Esophagus muscularis mucosa (tissue), 4 donors: ENCODE measurements at regions not wholly inside any gene's neighbourhood (a gene's known extent, or its start where the extent isn't known, plus 50 kb on each side); places are given as distances from the start of the nearest gene placed in this dataset.
"Not testable (repeated sequence)": the region's sequence is repeated elsewhere in the genome, so short reads cannot be mapped to it uniquely, and the experiment has no call there.

Experiments
- DNase-seq: peaks from one replicate; pipeline ENCODE4 v3.0.0-alpha.2; 2017; ENCODE audit errors: extremely low spot score
- H3K27ac ChIP-seq, 4 donors: fragments of 200-600 bp; sonication (generic); replicated peaks in 1 of 4; 1 replicate in 3 of 4; 2 replicates in 1 of 4; pipeline ENCODE4 v1.5.1; 2016 to 2019; ENCODE audit warnings: mild to moderate bottlenecking in 1 of 4
- H3K27me3 ChIP-seq, 4 donors: fragments of 200-600 bp; sonication (generic); one replicate each; pipeline versions ENCODE4 v1.5.1 to v1.6.0; 2016 to 2019
- H3K36me3 ChIP-seq, 4 donors: fragments of 200-600 bp; sonication (generic); one replicate each; pipeline ENCODE4 v1.5.1; 2016 to 2019
- H3K4me1 ChIP-seq, 4 donors: fragments of 200-600 bp; sonication (generic); one replicate each; pipeline ENCODE4 v1.5.1; 2016 to 2019
- H3K4me3 ChIP-seq, 4 donors: fragments of 200-600 bp; sonication (generic); 1 replicate in 2 of 4; 2 replicates in 2 of 4; pipeline ENCODE4 v1.5.1; 2016 to 2019; ENCODE audit warnings: mild to moderate bottlenecking in 4 of 4, moderate library complexity in 1 of 4
- H3K9me3 ChIP-seq, 4 donors: fragments of 200-600 bp; sonication (generic); 1 replicate in 3 of 4; 2 replicates in 1 of 4; pipeline ENCODE4 v1.5.1; 2016 to 2019
- EP300 ChIP-seq: sonication (generic); formaldehyde crosslinking; IDR thresholded peaks from one replicate; pipeline ENCODE4 v1.6.1; 2017; ENCODE audit warnings: antibody characterized with exemption
- POLR2A ChIP-seq: fragments of 450-650 bp; IDR thresholded peaks from one replicate; pipeline ENCODE4 v1.6.1; 2017; ENCODE audit warnings: antibody characterized with exemption, moderate library complexity, mild to moderate bottlenecking, low read depth
- POLR2AphosphoS5 ChIP-seq, 2 donors: sonication (generic); formaldehyde crosslinking; IDR thresholded peaks; one replicate each; pipeline ENCODE4 v1.6.1; 2017; ENCODE audit warnings: antibody characterized with exemption in 2 of 2
- WGBS: methylation state at CpG from one replicate; pipeline ENCODE4 v1.1.5; 2018; 5-methylcytosine and 5-hydroxymethylcytosine counted together
- intact Hi-C: fragments of 100-400 bp; cut with DNase I; formaldehyde crosslinking; loops from one replicate; pipeline ENCODE4 v1.15.1; 2023
- TF ChIP-seq, protein P1 (sequence below), 3 experiments: fragments of 200-600 bp in 2 of 3; fragments of 450-650 bp in 1 of 3; sonication (generic) in 2 of 3; IDR thresholded peaks; one replicate each; pipeline ENCODE4 v1.5.1; 2017 to 2019; ENCODE audit warnings: antibody characterized with exemption in 3 of 3, mild to moderate bottlenecking in 2 of 3, moderate library complexity in 1 of 3

DNA sequence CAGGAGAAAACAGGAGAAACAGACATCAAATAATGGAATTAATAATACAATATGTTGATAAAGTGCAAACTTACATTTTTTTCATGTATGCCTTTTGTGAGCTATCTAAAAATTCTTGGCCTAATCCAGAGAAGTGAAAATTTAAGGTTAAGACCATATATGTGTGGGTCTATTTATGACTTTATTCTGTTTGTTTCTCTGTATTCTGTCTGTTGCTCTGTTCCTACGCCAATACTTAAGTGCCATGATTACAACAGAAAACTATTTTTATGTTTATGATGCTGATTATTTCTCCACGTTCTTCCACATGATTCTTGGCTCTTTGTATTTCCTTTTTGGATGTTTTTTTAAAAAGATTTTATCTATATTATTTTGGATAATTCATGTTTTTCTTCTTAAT is 109.6 kb upstream of the MAP3K4 start:
- TF ChIP-seq, protein P1, sequence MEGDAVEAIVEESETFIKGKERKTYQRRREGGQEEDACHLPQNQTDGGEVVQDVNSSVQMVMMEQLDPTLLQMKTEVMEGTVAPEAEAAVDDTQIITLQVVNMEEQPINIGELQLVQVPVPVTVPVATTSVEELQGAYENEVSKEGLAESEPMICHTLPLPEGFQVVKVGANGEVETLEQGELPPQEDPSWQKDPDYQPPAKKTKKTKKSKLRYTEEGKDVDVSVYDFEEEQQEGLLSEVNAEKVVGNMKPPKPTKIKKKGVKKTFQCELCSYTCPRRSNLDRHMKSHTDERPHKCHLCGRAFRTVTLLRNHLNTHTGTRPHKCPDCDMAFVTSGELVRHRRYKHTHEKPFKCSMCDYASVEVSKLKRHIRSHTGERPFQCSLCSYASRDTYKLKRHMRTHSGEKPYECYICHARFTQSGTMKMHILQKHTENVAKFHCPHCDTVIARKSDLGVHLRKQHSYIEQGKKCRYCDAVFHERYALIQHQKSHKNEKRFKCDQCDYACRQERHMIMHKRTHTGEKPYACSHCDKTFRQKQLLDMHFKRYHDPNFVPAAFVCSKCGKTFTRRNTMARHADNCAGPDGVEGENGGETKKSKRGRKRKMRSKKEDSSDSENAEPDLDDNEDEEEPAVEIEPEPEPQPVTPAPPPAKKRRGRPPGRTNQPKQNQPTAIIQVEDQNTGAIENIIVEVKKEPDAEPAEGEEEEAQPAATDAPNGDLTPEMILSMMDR (IDR thresholded peaks at IDR 0.05): no peak
- TF ChIP-seq POLR2AphosphoS5 (IDR thresholded peaks at IDR 0.05) (no peak), POLR2A (no peak), EP300 (no peak)
- peaks cover 0 to 3% (median 0%) of the 10 kb centered on the region in 4 donors for H3K27me3 ChIP-seq
- WGBS: 44% methylated on average over 2 of the region's 2 CpGs
- no peak for DNase-seq
- H3K4me1 ChIP-seq: peaks cover 0 to 7% (median 0%) of the 10 kb centered on the region in 4 donors
- no peak overlapping the region for H3K4me3 ChIP-seq
- no peak overlapping the region for H3K27ac ChIP-seq
- intact Hi-C loops: no loop called here
- H3K36me3 ChIP-seq: no peaks in the 10 kb centered on the region
- H3K9me3 ChIP-seq: no peaks in the 10 kb centered on the region

DNA sequence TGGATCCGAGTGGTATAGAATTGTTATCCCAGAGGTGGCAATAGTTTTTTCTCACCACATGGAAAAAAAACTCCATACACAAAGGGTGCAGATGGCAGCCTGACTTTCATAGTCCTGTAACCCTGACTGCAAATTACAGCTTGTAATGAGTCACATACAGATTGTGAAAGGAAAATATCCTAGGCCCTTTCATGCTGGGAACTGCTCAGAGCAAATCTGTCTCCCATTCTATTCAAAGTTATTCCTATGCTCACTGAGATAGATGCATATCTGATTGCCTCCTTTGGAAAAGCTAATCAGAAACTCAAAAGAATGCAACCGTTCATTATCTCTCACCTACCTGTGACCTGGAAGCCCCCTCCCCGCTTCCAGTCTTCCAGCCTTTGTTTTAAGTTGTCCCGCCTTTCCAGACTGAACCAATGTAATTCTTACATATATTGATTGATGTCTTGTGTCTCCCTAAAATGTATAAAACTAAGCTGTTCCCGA is 108.7 kb upstream of the MAP3K4 start:
- Histone ChIP-seq H3K4me1 (peaks cover 0 to 7% (median 0%) of the 10 kb centered on the region in 4 donors), H3K27ac (no peak overlapping the region), H3K27me3 (no peaks in the 10 kb centered on the region), H3K36me3 (no peaks in the 10 kb centered on the region), H3K4me3 (no peak overlapping the region), H3K9me3 (no peaks in the 10 kb centered on the region)
- WGBS: 45% methylated on average over 5 of the region's 5 CpGs
- TF ChIP-seq, protein P1 (IDR thresholded peaks at IDR 0.05): no peak
- TF ChIP-seq POLR2A (no peak), POLR2AphosphoS5 (IDR thresholded peaks at IDR 0.05) (no peak), EP300 (no peak)
- DNase-seq: no peak
- intact Hi-C loops: no loop called here

DNA sequence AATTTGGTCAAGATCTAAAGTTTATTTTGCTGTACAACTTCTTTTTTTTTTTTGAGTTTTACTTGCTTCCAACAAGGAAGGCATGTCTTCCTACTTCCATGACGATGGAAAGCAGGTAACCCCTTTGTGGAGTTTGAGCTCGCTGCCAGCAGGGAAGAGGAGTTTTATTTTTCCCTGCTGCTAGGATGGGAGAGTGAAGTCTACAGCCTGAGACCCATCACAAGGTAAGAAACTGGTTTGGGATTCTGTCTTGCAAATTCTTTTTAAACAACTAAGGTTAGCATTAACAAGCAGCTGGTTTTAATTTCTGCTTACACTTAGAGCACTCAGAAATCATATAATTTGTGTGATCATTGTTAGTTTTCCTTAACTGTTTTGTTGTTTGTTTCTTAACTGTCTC is 108.0 kb upstream of the MAP3K4 start:
- Histone ChIP-seq H3K36me3 (no peaks in the 10 kb centered on the region), H3K4me1 (peaks cover 0 to 7% (median 0%) of the 10 kb centered on the region in 4 donors), H3K9me3 (no peaks in the 10 kb centered on the region), H3K4me3 (no peak overlapping the region), H3K27me3 (no peaks in the 10 kb centered on the region), H3K27ac (no peak overlapping the region)
- TF ChIP-seq POLR2AphosphoS5 (IDR thresholded peaks at IDR 0.05) (no peak), EP300 (no peak), POLR2A (no peak)
- TF ChIP-seq, protein P1 (IDR thresholded peaks at IDR 0.05): no peak
- DNase-seq: no peak
- 63% methylated on average over 2 of the region's 2 CpGs for WGBS
- intact Hi-C loops: no loop called here

DNA sequence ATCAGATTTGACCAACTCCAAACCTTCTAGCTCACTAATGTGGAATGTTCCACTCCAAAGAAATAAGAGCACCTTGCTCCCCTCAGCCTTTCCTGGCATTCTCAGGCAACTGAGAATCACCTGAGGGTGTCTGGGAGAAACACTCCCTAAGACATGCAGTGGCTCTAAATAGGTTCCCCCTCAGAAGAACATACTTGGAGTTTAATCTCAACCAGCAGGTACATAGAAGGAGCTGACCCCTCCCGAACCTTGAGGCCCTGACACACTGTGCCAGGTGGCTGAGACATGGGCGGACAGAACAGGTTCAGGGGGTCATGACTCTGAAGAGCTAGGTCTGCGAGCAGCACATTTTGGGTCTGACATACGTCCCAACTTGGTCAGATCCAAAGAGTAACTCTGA is 107.6 kb upstream of the MAP3K4 start:
- Histone ChIP-seq H3K4me1 (peaks cover 0 to 7% (median 0%) of the 10 kb centered on the region in 4 donors), H3K9me3 (no peaks in the 10 kb centered on the region), H3K36me3 (no peaks in the 10 kb centered on the region), H3K27me3 (no peaks in the 10 kb centered on the region), H3K4me3 (no peak overlapping the region), H3K27ac (no peak overlapping the region)
- TF ChIP-seq, protein P1 (IDR thresholded peaks at IDR 0.05): no peak
- TF ChIP-seq POLR2A (no peak), POLR2AphosphoS5 (IDR thresholded peaks at IDR 0.05) (no peak), EP300 (no peak)
- WGBS: 72% methylated on average over 4 of the region's 4 CpGs
- intact Hi-C loops: no loop called here
- no peak for DNase-seq

DNA sequence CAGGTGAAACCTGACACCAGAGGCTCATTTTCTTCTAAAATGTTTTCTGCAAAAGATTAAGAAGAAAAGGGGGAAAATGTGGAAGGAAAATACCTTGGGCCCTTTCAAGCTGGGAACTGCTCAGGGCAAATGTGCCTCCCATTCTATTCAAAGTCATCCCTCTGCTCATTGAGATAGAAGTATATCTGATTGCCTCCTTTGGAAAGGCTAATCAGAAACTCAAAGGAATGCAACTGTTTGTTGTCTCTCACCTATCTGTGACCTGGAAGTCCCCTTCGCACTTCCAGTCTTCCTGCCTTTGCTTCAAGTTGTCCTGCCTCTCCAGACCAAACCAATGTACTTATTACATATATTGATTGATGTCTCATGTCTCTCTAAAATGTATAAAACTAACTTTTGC is 102.4 kb upstream of the MAP3K4 start:
- DNase-seq, intact Hi-C loops, H3K36me3 ChIP-seq, H3K27ac ChIP-seq, H3K4me3 ChIP-seq, H3K4me1 ChIP-seq, H3K9me3 ChIP-seq, H3K27me3 ChIP-seq: not testable (repeated sequence)
- 42% methylated on average over 1 of the region's 1 CpG for WGBS
